HG03565 (cell line): ENCODE measurements at regions not wholly inside any gene's neighbourhood (a gene's known extent, or its start where the extent isn't known, plus 50 kb on each side); places are given as distances from the start of the nearest gene placed in this dataset.
"Not testable (repeated sequence)": the region's sequence is repeated elsewhere in the genome, so short reads cannot be mapped to it uniquely, and the experiment has no call there.

Experiments used
- ATAC-seq: cut with Tn5 transposase; IDR thresholded peaks from one replicate; pipeline ENCODE4 v1.9.1; 2021; ENCODE audit warnings: mild to moderate bottlenecking, moderate library complexity; ENCODE audit not compliant: unreplicated experiment

DNA sequence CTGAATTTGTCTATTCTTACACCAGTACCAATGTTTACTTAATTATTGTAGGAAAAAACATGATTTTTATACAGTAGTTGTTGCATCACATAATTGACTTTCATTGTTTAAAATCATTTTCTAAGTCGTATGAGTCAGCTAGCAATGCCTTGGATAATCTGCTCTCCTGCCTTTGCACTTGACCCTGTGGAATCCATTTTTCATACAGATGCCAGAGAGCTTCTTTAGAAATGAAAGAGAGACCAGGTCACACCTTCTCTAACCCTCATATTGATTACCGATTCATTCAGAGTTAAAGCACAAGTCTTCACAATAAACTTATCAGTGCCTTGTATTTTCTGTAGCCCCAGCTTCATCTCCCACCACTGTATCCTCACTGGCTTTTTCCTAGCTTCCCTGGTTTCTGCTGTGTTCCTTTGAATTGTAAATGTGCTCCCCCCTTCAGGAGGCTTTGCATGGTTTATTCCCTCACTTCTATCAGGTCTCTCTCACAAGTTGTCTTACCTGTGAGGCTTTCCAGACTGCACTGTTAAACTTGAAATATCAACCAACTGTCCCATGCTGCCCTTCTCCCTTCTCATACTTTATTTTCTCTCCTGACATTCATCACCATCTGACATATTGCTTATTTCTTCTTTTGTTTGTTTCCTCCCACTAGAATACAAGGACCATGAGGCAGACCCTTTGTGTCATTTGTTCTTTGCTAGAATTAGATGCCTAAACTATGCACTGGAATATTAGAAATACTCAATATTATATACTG, 662.0 kb upstream of the GBE1 start:
- ATAC-seq, result no peak

DNA sequence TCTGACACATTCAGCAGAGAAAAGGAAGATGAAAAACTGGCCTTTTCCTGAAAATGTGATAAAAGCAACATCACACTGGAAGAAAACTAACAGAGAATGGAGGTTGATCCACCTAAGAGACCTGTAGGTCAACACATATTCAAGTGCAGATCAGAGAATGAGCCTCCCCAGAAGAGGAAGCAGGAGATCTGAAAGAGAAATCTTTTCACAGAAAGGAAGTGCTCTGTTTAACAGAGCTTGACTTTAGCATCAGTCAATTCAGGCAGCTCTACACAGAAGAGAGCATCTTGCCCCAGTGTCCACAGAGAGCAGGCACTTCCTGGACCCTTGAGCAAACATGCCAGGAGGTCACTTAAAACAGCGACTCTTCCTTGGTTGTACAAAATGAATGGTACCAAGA, 655.4 kb upstream of the GBE1 start:
- ATAC-seq, result no peak

DNA sequence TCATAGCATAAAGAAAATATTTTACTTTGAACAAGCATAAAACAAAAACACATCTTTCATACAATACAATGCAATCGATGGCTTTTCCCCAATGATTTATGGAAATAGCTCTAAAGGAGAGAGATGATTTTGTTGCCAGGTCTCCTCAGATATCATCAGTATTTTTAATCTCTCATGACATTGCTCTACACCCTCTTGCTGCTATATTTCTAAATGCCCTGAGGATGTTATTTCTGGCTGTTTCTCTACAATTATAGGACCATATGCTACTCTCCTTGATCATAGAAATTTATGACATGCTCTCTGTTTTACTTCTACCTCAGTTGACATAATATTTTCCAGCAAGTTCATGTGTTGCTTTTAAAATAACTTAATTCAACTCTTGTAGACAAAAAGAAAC, 654.9 kb upstream of the GBE1 start:
- ATAC-seq, result no peak

DNA sequence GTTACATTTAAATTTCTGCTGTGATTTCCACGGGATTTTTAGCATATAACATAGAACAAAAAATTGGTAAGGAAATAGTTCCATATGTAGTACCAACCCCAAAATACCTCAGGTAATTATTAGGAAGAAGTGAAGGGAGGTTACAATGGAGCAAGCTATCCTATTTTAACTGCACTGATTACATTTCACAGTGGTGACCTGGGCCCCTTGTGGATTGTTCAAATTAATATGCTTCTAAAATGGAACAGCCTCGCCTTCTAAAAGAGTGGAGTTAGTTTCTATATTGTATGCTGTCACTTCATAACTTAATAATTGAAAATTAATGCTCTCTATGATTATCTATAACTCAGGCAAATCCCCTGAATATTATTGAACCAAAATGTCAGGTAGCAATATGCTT, 651.7 kb upstream of the GBE1 start:
- ATAC-seq, result no peak

DNA sequence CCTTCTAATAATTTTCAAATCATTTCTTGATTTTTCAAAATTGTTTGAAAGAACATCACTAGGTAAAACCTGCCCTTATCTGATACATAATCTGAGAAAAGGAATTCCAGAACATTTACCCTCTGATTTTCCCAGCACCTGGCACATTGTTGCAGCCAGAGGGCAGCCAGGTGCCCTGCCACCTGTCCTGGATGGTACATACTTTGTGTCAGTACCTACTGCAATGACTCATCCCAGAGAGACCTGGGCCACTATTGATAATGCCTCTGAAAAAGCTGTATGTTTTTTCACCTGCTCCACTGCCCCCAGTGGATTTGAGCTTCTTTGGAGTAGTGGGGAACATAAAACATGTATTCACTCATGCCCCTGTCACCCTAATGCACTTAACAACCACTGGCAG, 648.9 kb upstream of the GBE1 start:
- ATAC-seq, result no peak

DNA sequence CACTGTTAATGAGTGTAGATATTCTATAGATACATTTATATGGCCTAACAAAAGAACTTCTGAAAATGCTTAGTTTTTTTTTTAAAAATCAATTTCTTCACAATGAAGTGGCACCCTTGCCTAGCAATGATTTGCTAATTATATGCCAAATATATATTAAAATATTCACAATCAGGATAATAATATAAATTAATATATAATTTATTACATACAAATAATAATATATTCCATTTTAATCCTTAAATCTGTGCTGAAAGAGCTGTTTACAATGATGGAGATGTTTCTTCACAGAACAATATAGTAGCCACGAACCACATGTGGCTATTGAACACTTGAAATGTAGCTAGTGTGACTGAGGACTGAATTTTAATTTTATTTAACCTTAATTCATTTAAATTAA, 648.4 kb upstream of the GBE1 start:
- ATAC-seq, result no peak

DNA sequence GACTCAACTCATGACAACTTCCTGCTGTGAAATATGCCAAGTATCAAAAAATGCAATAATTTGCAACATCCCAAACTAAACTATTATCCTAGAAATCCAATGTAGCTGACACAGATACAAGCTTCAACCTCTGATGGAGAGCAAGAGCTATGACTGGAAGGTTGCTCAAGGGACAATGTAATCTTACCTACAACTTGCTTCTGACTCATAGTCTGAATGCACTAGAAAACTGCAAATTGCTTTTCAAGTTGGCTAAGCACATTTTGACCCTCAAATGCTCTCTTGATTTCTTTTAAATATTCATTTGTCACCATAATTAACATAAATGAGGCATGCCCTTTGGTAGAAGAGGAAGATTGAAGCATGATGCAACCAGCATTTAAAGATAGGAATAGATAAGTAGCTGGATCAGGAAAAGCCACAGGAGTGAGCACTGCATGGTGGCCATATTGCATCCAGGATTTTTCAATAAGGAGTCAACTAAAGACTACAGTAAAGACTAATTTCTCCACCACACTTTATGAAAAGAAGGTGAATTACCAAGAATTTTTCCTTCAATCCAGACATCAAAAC, 630.8 kb upstream of the GBE1 start:
- no peak for ATAC-seq

DNA sequence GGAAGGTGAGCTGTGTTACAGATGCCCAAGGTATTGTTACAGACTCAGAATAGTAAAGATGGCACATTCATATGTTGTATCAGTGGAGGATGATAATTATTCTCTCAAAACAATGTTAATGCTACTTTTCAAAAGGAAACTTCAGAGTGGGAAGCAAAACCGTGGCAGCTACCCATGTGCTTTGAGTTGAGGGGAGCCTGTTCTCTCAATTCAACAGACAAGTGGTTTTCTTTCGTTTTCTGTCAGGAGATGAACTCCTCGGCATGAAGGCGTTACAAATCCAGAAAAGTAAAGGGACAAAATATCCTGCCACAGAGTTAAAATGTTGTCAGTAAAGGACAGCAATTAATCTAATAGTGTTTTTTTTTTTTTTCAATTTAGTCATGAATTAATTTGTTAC, 629.4 kb upstream of the GBE1 start:
- no peak for ATAC-seq

DNA sequence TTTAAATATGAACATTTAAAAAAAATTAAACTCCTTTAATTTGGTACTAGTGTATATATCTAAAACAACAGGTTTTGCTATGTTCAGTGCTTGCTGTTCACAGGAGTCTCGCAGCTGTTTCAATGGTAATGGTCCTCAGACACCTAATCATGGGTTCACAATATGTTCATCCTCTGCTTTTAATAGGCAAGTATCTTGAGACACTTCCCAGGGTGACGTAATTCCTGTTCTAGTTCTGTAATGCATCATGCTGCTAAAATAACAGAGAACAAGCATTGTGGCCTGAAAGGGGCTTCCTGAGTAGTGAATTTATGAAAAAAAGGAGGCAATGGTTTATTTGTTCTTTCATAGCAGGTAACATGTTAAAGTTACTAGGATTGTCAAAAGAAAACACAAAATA, 625.2 kb upstream of the GBE1 start:
- ATAC-seq, result no peak

DNA sequence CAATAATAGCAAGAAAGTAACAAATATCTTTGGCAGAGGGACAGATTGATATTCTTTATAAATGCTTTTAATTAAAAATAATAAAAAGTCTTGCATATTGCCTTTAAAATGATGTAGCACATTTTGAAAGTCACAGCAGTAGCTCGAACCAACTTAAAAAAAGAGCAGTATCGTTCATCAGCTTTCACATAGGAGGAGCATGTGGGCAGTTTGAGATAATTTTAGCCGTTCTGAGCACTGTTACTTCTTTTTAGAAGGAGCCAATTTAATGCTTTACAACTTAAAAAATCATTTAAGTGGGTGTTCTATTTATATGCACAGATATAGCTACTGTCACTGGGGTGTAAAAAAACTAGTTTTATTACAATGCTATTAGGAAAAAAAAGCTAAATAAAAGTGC, 622.7 kb upstream of the GBE1 start:
- ATAC-seq, result no peak

DNA sequence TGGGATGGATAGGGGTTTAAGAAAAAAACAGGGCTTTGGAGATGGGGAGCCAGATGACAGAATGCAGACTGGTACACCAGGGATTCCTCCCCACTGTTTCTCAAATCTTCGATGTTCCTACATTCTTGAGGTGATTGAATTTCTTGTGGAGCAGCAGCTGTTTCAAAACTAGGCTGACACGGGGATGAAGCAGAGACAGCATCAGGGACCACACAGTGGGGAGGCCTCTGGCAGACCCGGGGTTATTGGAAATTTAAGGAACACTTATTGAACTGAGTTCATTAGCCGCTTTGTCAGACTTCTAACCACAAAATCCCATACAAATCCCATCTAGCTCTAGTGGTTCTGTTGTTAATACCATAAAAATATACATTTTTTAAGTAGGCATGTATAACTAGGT, 621.4 kb upstream of the GBE1 start:
- no peak for ATAC-seq

DNA sequence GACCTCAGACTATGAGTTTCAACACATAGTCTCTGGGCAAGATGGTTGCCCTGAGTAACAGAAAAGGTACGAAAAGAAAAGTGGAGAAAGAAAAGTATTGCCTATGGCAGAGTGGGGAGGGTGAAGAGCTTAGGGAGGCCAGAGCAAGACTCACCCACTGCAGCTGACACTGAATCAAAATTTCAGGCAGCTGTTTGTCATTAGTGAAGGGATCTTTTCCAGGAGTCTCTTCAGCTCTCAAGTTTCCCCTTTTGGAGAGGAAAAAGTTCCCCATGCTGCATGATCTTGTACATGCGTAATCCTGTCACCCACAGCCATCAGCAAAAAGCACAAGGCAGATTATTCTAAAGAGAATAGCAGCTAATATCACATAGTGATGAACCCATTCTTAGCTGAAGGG, 616.9 kb upstream of the GBE1 start:
- ATAC-seq, result no peak

DNA sequence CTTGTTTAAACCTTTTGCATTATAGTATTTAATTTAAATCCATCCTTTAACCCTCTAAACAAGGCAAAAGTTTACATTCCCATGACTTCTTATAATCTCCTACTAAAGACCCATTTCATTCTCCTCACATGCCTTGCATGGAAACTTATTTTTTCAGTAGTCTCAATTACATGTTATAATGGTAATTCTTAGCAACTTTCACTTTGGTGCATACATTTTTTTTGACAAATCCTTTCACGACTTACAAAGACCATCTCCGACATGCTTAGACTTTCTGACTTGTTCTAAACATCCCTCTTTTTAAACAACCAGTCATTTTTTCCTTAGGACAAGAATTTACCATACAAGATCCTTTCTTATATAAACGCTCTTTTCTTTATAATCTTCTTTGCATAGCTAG, 615.4 kb upstream of the GBE1 start:
- ATAC-seq, result no peak

DNA sequence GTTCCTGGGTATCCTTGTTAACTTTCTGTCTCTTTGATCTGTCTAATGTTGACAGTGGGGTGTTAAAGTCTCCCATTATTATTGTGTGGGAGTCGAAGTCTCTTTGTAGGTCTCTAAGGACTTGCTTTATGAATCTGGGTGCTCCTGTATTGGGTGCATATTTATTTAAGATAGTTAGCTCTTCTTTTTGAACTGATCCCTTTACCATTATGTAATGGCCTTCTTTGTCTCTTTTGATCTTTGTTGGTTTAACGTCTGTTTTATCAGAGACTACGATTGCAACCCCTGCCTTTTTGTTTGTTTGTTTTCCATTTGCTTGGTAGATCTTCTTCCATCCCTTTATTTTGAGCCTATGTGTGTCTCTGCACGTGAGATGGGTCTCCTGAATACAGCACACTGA, 612.4 kb upstream of the GBE1 start:
- not testable (repeated sequence) for ATAC-seq

DNA sequence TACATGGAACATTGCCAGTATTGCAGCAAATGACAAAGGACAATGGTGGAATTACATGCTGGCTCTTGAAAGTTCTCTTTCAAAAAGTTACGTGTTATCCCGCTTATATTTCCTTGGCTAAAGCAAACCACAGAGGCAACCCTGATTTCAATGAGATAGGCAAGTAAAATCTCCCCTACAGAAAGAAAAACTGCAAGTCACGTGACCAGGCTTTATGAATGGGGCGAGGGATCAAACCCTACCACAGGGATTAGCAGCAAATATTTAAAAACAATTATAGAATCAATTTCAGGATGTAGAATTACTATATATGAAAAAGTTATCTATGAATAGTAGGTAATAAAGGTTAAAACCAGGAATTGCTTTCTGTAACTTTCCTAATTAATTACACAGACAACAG, 603.4 kb upstream of the GBE1 start:
- no peak for ATAC-seq

DNA sequence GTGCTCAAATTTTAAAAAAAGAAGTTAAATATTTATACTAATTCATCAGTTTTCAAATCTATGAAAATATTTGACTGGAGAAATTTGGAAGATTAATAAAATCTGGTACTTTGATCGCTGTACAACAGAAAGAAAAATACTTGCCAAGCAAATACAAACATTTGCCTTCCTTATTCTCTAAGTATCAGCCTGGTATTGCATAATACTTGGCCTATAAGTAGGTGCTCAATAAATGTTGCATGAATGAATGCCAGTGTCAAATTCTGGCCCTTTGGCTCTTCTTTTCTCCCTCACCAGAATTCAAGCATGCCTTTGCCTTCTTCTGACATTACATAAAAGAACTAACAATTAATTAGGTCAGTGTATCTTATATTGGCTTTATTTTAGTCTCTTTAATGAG, 601.7 kb upstream of the GBE1 start:
- ATAC-seq, result no peak

DNA sequence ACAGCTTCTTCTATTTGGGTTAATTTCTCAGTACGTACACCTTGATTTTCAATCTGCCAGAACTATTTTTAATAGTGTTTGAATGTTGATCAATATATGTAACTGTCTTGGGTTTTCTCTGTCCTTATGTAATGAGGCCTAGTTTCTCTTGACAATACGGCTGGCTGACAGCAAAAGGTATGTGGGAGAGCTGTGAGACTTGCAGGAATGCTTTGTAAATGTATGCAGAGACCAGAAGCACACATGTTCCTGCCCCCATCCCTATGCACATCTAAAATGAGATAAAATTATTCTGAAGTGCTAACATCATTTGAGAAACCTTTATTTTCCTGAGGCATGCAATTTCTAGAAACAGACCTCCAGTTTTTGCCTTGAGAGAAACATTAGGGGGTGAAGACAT, 593.8 kb upstream of the GBE1 start:
- ATAC-seq, result no peak

DNA sequence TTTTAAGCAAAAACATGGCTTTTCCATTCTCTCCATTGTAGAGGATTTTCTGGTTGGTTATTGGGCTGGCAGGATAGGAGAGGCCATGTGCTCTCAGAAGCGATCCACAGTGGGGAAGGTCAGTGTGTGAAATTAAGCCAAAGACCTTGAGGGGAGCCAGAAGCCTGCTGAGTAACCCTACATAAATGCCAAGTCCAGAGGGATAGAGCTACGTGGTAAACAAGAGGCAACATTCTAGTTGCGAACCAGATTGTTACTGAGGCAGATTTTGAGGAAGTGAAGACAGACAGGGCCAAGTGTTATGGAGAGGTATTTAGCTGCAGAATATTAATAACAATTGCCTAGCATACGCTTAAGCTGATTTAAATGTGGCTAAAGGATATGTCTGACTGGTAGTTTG, 592.8 kb upstream of the GBE1 start:
- no peak for ATAC-seq

DNA sequence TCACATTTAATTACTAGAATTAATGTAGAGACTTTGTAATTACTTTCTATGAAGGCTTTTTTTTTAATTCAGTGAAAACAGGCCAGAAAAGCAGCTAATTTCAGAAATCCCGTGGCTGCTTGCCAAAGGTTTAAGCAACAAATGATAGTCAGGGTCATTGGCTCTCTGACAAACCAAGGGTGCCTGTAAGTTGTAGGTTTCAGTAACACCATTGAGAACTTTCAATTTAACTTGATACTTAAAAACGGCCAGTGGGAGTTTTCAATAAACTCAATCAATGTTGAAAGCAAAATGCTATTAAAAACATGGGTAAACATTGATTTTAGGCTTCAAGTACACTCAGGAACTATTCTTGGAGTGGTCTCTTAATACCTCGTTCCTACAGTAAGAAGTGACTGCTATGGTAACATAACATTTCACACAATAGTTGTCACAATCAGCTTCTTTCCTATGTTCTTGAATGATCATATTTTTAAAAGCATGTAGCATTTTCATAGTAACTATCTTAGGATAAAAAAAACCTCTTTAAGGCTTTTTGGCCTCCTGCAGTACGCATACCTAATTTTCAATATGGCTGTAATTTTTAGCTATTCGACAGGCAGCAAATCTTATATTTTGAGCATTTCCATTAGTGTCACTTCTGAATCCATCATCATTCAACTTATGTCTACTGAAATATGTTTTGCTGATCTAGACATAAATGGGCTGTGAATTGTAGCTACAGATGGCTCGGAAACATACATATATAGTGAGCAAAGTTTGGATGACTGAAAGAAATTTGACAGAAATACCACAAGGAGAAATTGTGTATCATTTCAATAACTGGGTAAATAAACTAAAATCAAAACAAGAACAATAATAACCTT, 592.1 kb upstream of the GBE1 start:
- no peak for ATAC-seq

DNA sequence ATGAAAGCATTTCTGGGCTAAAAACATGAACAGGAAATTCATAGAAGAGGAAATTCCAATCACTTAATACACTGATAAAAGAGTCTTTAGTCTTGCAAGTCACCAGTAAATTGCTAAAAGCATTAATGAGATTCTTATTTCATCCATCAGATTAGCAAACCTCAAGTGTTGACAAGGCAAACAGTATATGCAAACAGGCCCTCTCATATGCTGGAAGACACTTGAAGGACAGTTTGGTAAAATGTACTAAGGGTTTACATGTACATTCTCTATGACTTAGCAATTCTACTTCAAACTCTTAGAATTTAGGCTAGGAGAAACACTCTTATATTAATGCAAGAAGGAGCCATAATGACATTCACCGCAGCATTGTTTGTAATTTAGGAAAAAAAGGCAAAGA, 586.1 kb upstream of the GBE1 start:
- ATAC-seq, result no peak

DNA sequence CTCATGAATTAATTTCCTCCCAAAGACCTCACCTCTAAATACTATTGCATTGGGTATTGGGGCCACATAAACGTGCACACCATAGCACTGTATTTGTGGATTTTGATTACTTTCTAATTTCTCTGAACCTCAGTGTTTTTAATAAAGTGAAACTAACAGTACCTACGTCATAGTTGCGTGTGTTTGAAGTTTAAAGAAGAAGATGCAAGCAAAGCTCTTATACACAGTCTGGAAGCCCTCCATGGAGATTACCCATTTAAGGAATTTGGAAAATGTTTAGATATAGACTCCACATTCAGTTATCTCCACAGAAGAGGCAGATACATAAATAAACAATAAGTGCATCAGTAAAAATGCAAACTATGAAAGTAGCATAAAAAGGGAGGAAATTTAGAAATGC, 581.1 kb upstream of the GBE1 start:
- ATAC-seq, result no peak

DNA sequence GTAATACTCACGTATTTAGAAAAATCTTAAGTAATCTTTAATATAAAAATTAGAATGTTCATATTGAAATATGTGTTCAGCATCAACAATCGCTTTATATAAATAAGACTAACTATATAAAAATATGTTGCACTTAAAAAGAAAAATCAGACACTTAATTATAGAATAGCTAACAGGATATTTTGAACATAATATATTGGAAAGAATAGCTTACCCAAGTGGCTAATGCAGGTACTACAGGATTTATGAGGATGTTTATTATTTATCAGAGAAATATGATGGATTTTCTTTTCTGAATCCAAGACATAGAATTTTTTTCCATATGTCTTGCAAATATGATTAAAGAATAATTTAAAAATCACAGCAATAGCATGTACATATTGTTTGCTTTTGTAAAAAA, 567.9 kb upstream of the GBE1 start:
- ATAC-seq, result no peak
